Gastroesophageal sphincter (tissue), 3 donors: ENCODE measurements at regions not wholly inside any gene's neighbourhood (a gene's known extent, or its start where the extent isn't known, plus 50 kb on each side); places are given as distances from the start of the nearest gene placed in this dataset.

Experiments
- POLR2AphosphoS5 ChIP-seq: sonication (generic); formaldehyde crosslinking; IDR thresholded peaks from one replicate; pipeline ENCODE4 v1.6.1; 2017; ENCODE audit warnings: antibody characterized with exemption
- TF ChIP-seq, protein P1 (sequence below), 4 experiments: fragments of 200-600 bp in 2 of 4; fragments of 450-650 bp in 2 of 4; sonication (generic) in 1 of 4; IDR thresholded peaks; one replicate each; pipeline ENCODE4 v1.5.1; 2017 to 2019; ENCODE audit warnings: antibody characterized with exemption in 4 of 4, mild to moderate bottlenecking in 2 of 4, moderate library complexity in 2 of 4

DNA sequence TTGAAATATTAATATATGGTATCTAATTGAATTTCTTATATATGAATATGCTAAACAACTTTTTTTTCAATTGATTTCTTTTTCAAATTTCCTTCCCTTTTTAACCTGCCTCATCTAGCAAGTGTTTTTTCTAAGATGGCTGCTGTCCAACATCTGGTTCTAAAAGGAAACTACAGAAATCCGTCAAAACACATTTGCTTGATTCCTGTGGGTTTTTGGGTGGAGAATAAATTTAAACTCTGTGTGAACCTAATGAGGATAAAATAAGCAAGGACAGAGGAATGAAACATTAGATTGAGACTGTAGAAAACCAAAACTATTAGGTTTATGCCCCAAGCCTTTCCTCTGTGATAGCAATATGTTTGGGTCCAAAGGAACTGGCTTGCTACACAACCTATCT is 75.5 kb upstream of the STARD3NL start:
- TF ChIP-seq, protein P1, sequence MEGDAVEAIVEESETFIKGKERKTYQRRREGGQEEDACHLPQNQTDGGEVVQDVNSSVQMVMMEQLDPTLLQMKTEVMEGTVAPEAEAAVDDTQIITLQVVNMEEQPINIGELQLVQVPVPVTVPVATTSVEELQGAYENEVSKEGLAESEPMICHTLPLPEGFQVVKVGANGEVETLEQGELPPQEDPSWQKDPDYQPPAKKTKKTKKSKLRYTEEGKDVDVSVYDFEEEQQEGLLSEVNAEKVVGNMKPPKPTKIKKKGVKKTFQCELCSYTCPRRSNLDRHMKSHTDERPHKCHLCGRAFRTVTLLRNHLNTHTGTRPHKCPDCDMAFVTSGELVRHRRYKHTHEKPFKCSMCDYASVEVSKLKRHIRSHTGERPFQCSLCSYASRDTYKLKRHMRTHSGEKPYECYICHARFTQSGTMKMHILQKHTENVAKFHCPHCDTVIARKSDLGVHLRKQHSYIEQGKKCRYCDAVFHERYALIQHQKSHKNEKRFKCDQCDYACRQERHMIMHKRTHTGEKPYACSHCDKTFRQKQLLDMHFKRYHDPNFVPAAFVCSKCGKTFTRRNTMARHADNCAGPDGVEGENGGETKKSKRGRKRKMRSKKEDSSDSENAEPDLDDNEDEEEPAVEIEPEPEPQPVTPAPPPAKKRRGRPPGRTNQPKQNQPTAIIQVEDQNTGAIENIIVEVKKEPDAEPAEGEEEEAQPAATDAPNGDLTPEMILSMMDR (IDR thresholded peaks at IDR 0.05), result no peak
- TF ChIP-seq POLR2AphosphoS5, result no peak
